NCI-H82 (cell line): ENCODE measurements at regions not wholly inside any gene's neighbourhood (a gene's known extent, or its start where the extent isn't known, plus 50 kb on each side); places are given as distances from the start of the nearest gene placed in this dataset.
"Not testable (repeated sequence)": the region's sequence is repeated elsewhere in the genome, so short reads cannot be mapped to it uniquely, and the experiment has no call there.

Experiments used
- DNase-seq: peaks from one replicate; lab custom pipeline; 2025; lab: John Stamatoyannopoulos, UW

- DNase-seq: no peak
Measured at GRCh38 chr6:141248021-141248799, 884.5 kb upstream of the GJE1 start.

GRCh38 chr6:141244366-141244765 lies 888.4 kb upstream of the GJE1 start:
- peak; percentile 68 for DNase-seq

- no peak for DNase-seq
Measured at GRCh38 chr6:141242957-141243356, 889.8 kb upstream of the GJE1 start.

- no peak for DNase-seq
Measured at GRCh38 chr6:141229296-141229695, 903.4 kb upstream of the GJE1 start.

- DNase-seq: no peak
Measured at GRCh38 chr6:141218583-141218982, 914.1 kb upstream of the GJE1 start.

- DNase-seq: no peak
Measured at GRCh38 chr6:141216726-141217125, 916.0 kb upstream of the GJE1 start.

- no peak for DNase-seq
Measured at GRCh38 chr6:141212296-141212695, 920.4 kb upstream of the GJE1 start.

GRCh38 chr6:141211845-141212244 lies 920.9 kb upstream of the GJE1 start:
- no peak for DNase-seq

- DNase-seq: peak; percentile 43
Measured at GRCh38 chr6:141210901-141211300, 921.8 kb upstream of the GJE1 start.

- DNase-seq: no peak
Measured at GRCh38 chr6:141209890-141210289, 922.8 kb upstream of the GJE1 start.

GRCh38 chr6:141208101-141208500 lies 924.6 kb upstream of the GJE1 start:
- no peak for DNase-seq

- no peak for DNase-seq
Measured at GRCh38 chr6:141203902-141204575, 928.7 kb upstream of the GJE1 start.

GRCh38 chr6:141202626-141203025 lies 930.1 kb upstream of the GJE1 start:
- DNase-seq: no peak

- DNase-seq: no peak
Measured at GRCh38 chr6:141199074-141199473, 933.7 kb upstream of the GJE1 start.

GRCh38 chr6:141195251-141195832 lies 937.4 kb upstream of the GJE1 start:
- DNase-seq: peak; percentile 14

GRCh38 chr6:141183368-141183767 lies 949.4 kb upstream of the GJE1 start:
- no peak for DNase-seq

- not testable (repeated sequence) for DNase-seq
Measured at GRCh38 chr6:141175458-141175857, 957.3 kb upstream of the GJE1 start.

GRCh38 chr6:141174932-141175331 lies 957.8 kb upstream of the GJE1 start:
- DNase-seq: no peak

GRCh38 chr6:141173529-141173928 lies 959.2 kb upstream of the GJE1 start:
- DNase-seq: no peak

- DNase-seq: peak; percentile 5
Measured at GRCh38 chr6:141169419-141169818, 963.3 kb upstream of the GJE1 start.

- DNase-seq: no peak
Measured at GRCh38 chr6:141167945-141168344, 964.8 kb upstream of the GJE1 start.

GRCh38 chr6:141165002-141165665 lies 967.6 kb upstream of the GJE1 start:
- no peak for DNase-seq
